HG03457 (cell line): ENCODE measurements at regions not wholly inside any gene's neighbourhood (a gene's known extent, or its start where the extent isn't known, plus 50 kb on each side); places are given as distances from the start of the nearest gene placed in this dataset.

Experiments
- ATAC-seq: cut with Tn5 transposase; IDR thresholded peaks from one replicate; pipeline ENCODE4 v1.9.1; 2021; ENCODE audit warnings: moderate number of reproducible peaks; ENCODE audit not compliant: unreplicated experiment

DNA sequence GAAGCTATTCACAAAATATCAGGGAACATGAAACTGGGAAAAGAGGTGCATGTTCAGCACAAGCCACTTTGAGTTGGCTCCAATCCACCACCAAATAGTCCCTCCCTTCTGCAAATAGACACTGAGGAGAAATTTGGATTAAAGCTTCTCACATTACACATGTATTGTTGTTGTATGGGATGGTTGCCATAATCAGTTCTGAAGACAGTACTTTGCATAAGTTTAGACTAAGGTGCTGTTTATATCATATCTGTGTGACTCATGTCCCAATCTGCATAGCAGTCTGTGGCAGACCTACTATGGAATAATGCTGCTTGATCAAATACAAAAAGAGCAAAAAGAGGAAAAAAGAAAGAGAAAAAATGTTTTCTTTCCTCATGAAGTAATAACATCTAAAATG lies 376.7 kb upstream of the DDI1 start:
- no peak for ATAC-seq

DNA sequence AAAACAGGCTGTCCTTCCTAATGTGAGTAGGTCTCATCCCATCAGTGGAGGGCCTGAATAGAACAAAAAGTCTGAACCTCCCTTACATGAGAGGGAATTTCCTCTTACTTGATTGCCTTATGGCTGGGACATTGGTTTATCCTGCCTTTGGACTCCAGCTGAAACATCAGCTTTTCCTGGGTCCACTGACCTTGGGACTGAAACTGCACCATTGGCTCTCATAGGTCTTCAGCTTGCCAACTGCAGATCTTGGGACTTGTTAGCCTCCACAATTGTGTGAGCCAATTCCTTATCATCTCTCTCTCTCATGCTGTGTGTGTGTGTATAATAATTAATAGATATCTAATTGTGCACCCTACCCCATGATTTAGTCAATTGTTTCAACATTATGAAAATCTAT lies 375.3 kb upstream of the DDI1 start:
- ATAC-seq = no peak

DNA sequence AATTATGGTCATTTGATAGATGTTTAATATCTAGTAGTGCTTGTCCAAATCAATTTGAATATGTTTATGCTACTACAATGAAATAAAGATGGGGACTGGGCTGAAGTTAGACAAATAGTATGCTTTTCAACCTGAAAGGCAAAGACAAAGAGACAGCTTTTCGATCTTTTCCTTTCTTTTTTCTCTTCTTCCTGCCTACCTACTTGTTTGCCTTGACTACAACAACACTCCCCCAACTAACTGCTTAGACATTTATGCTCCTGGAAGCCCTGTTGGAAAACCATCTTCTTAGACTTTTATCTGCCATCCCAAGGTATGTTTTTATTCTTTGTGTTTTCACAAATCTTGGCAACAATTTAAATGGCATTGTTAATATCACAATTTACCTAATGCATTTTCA lies 374.4 kb upstream of the DDI1 start:
- ATAC-seq = no peak

DNA sequence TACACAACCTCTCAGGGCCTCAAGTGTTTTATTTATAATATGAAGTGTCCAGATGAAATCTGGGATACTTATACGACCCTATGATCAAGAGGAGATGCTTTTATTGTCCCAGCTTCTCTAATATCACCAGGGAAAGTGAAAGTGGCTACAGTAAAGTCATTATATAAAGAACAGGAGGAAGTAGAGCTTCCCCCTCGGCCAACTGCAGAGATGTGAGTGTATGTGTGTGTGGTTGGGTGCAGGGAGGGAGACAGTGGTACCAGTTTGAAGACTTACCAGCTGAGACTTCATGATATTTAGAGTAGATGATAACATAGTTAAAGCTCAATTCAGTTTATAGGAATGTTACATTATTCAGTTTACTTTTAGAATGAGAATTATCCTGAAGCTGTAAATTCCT lies 373.6 kb upstream of the DDI1 start:
- no peak for ATAC-seq

DNA sequence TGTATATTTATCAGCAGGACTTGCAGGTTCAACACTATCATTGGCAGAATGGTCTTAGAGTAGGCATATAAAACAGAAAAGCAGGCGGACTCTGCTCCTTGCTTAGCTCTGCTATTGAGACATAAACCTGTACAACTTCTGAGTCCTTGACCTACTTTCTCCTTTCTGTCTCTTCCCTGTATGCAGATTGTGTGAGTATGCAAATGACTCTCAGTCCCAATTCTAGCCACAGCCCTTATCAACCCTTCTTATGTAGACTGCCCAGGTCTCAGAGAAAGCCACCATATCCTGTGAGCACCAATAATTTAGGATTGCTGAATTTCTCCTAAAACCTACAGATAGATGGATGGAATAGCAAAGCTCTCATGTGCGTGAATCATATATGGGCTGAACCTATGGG lies 367.6 kb upstream of the DDI1 start:
- ATAC-seq = no peak

DNA sequence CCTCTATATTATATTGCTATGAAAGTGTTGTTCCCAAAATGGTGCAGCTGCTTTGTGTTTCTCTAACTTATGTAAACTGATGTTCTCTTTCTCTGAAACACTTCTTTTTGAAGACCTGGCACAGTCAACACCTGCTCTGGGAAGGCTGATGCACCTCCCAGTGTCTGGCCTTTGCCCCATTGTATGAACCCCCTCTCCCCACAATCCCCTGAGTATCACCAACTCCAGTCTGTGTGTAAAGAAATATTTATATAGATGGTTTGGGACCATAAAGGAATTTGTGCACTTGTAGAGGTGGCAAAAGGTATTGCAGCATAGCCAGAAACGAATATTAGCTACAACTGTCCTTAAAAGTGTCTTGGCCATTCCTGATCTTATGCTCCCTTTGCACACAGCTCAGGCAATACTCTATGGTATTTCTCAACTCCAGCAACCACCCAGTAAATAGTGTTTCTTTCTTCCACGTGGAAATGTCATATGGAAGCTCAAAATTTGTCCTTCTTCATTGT lies 365.2 kb upstream of the DDI1 start:
- ATAC-seq = no peak

DNA sequence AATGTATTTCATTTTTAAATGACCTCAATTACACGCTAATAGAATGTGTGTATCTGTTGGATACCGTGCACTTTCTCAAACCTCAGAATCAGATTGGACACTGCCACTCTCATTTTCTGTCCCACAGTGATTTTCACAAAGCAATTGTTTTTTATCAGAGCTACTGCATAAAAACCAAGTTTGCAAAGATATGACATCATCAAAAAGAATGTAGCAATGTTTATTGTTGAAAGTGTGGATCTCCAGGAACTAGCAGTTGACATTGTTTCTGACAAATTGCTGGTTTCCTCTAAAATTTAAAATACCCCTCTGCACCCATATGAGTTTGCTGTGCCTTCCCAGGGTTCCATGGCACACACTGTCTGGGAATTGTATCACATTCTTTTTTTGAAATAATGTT lies 362.7 kb upstream of the DDI1 start:
- no peak for ATAC-seq

DNA sequence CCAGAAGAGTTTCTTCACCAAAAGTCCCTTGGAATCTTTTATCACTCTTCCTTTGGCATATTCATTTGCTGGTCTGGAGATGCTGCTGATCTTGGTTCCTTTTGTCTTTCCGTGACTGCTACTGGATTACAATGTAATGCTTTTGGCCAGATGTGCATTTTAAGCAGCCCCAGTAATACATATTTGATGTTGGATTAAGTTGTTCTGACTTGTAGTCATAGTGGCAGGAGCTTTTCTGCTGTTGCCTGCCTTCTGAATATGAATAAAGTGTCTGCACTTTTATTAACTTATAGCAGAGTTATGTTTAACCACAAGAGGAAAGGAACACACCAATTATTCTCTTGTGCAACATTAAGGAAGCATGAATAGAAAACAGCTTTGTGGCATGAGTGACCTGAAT lies 360.0 kb upstream of the DDI1 start:
- ATAC-seq = no peak

DNA sequence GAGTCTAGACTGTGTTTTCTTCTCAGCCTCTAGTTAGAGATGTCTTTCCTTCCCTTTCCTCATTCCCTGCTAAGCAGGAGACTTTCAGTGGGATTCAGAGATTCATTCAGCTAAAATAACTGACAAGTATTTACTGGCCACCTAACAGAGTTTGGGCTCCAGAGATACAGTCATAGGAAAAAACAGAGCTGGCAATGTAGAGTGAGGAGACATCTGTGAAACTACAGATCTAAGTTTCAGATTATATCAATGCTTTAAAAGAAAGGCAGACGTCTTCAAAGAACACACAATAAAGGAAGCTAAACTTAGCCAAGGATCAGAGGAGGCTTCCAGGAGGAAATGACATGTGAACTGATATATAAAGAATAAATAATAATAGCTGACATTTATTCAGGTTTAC lies 355.6 kb upstream of the DDI1 start:
- ATAC-seq = no peak

DNA sequence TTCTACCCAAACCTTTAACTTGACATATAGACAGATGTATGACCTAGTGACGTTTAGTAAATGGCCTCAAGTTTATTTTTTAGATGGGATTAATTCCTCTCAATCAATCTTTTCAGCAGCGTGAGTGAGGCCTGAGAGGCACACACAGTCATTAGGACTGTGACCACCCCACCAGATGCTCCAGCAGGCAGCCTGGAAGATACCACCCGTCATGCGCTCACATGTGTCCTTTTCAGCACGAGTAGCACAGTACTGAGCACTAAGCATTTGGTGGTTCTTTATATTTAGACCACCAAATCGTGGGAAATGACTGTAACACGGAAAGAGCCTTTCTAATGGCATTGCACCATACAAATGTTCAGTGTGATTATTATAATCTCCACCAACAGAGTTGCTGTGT lies 354.6 kb upstream of the DDI1 start:
- ATAC-seq = peak; percentile 11

DNA sequence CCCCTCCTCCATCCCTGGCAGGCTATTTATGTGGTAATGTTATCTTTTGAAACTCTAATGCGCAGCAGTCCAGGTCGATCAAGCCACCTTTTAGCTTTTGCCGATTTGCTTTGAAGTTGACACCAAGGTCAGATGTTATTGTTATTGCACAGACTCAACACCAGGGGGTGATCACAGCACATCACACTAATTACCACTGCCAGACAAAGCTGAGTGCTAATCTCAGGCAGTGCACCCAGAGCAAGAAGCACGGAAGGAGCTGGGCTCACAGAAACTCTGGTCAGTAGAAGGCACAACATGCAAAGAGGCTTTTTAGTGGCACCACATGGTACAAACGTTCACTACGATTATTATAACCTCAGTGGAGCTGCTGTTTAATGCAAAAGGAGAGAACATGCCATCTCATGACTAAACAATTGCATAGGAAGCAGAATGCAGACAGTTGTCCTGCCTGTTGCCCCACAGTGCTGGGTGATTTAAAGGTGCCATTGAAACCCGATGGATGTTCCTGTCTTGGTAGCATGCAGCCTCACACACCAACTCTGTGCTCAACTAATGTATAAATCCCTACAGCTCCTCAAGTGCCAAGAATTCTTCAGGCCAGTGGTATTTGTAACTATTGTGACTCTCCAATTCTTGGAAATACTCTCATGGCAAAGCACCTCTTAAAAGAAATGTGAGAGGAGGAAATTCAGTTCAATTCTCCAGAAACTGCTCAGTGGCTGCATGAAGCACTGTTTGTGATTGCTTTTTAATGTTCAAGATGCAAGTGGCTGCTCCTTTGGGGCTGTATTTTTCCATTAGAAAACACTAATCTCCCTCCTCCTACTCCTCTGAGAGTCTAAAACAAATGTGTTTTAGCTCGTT lies 353.9 kb upstream of the DDI1 start:
- peak; percentile 92 for ATAC-seq

DNA sequence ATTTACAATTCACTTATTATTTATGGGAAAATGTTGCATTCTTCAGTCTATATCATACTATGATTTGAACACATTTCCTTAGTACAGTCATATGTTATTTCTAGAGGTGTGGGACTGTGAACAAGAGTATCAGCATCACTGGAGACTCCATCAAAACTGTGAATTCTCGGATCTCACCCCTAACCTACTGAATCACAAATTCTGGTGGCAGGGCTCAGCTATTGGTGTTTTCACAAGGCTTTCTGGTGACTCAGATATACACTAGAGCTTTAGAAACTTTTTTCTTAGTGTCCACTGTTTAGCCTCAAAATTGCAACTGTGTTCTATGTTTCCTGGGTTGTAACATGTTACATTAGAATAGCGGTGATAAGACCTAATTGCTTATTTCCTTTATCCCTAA lies 352.9 kb upstream of the DDI1 start:
- ATAC-seq = no peak

DNA sequence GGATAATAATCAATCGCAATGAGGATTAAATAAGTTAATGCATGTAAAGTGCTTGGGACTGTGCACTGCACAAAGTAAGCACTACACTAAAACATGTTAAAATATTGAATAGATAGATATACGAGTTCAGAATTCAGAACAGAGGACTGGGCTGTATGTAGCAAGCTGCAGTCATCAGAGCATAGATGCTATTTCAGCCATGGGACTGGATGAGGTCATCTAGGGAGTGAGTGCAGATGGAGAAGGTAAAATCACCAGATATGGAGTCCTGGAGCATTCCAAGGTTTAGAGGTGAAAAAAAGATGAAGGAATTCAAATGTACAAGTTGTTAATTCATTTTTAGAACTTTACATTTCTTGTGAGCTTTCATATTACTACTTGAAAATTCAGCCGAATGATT lies 347.5 kb upstream of the DDI1 start:
- no peak for ATAC-seq

DNA sequence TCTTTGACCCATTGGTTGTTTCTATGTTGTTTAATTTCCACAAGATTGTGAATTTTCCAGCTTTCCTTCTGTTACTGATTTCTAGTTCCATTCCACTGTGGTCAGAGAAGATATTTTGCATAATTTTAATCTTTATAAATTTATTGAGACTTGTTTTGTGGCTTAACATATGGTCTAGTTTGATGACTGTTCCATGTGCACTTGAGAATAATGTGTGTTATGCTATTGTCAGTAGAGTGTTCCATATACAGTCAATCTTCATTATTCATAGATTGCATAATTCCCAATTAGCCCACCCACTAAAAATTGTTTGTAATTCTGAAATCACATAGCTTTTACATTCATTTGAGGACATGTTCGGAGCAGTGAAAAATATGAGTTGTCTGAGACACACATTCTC lies 346.1 kb upstream of the DDI1 start:
- ATAC-seq = no peak

DNA sequence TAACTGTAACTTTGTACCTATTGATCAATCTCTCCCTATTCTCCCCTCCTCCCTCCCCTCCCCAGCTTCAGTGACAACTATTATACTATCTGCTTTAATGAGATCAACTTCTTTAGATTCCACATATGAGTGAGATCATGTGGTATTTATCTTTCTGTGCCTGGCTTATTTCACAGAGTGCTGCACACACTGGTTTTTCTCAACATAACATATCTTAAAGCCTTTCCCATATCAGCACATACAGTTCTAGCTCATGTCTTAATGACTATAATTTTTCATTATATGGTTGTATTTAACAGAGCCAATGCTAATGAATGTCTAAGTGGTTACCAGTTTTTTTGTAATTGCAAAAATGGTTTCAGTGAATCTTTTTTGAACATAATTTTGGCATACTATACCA lies 340.3 kb upstream of the DDI1 start:
- no peak for ATAC-seq

DNA sequence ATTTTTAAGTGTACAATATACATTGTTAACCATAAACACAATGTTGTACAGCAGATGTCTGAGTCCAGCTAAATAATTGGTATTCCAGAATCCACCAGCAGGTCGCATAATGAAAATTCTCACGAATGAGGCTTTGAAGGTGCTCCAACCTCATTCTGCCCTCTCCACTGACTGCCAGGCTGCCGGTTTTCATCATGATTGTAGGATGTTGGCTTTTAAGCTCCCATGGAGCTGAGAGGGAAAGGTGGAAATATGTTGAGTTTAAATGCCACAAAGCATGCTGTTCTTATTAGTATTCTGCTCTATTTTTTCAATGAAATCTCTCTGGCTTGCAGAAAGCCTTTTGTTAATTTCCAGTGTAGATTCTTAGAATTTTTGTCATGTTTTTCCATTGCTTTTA lies 337.2 kb upstream of the DDI1 start:
- ATAC-seq = no peak

DNA sequence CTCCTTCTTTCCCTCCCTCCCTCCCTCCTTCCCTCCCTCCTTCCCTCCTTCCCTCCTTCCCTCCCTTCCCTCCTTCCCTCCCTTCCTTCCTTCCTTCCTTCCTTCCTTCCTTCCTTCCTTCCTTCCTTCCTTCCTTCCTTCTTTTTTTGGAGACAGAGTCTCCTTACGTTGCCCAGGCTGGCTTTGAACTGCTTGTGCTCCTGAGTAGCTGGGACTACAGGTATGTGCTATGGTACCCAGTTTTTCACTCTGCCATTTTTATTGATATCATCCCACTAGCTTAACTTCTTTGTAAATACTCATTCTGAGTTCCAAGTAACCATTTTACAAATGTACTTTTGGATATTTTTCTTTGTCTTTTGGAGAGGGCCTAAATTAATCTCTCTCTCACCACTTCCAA lies 336.8 kb upstream of the DDI1 start:
- ATAC-seq = no peak

DNA sequence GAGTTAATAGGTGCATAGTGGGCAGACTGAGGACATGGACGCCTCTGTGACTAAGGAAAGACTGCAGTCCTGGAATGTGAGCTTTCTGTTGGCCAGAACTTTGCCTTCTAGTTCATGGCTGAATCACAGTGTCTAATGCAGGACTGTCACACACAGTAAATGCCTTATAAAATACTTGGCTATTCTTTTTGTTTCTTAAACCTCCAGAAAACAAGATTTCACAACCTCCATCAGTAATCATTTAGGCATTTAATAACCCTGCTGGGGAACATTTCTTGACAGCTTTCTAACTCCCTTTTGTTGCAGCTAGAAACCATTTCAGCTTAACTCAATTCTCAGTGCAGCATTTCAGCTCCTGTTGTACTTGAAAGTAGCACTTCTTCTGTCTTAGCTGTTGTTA lies 335.8 kb upstream of the DDI1 start:
- ATAC-seq = no peak

DNA sequence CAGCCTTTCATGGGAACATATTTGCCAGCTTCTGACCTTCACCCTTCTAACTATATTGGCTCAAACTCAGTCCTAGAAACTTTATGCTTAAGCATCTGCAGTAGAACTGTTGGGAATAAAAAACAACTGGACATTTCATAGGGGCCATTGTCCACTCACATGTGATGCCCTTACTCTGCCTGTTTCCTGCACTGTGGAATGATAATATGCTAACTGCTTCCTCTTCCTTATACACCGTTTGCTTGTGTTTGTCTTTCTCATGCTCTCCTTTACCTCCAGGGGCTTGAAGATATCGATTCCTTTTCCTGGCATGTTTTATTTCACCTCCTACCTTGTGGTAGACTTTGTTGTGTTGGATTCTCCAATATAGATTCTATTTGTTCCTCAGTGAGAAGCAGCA lies 333.0 kb upstream of the DDI1 start:
- no peak for ATAC-seq

DNA sequence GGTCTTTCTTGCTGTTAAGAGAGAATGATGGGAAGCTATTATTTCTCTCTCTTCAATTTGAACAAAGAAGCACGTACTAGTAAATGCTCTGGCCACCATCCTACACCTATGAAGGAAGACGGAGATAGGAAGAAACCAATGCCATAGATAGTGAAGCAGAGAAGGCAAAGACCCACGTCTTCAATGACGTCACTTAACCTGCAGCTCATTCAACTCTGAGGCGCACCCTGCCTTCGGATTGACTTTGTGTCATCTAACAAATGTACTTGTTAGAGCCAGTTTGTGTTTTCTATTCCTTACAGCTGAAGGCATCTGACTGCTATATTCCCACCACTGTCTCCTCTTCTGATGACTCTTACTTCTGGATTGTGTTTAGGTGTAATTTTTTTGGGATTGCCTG lies 332.5 kb upstream of the DDI1 start:
- no peak for ATAC-seq

DNA sequence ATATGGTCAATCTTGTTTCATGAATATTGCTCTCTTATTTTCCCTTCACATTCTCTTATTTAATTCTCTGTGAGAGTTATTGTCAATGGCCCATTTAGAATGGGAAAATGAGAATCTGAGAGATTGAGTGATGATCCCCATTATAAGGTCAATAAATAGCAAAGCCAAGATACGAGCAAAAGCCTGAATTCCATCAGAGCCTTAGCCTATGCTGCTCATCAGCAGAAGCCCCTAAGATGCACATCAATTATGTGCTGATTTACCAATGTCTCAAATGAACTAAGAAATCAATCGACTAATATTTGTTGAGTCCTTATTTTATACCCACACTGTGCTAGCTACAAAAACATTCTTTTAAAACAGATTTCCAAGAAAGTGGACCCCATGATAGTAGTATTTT lies 330.8 kb upstream of the DDI1 start:
- ATAC-seq = no peak

DNA sequence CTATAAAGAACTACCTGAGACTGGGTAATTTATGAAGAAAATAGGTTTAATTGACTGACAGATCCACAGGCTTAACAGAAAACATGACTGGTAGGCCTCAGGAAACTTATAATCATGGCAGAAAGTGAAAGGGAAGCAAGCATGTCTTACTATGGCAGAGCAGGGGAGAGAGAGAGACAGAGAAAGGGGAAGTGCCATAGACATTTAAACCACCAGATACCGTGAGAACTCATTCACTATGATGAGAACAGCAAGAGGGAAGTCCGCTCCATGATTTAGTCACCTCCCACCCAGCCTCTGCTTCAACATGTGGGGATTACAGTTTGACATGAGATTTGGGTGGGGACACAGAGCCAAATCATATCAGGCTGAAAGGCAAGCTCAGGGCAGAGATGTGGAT lies 327.1 kb upstream of the DDI1 start:
- ATAC-seq = peak; percentile 61

DNA sequence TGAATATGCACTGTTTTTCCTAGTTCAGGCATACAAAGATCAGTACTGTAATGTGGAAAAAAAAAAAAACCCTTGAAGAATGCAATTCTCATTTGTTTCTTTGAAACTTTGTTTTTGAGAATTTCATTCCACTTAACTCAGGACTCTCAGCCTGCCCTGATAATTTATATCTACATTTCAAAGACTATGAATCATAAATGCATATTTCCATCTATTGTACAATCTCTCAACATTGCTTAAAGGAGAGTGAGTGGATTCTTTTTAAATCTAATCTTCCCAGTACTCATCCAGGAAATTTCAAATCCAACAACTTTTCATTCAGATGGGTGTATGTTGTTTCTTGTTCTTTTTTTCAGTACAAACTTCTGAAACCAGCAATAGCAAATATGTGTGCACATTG lies 322.2 kb upstream of the DDI1 start:
- no peak for ATAC-seq
